ENCODE measurements at regions not wholly inside any gene's neighbourhood (a gene's known extent, or its start where the extent isn't known, plus 50 kb on each side); places are given as distances from the start of the nearest gene placed in this dataset.

DNA sequence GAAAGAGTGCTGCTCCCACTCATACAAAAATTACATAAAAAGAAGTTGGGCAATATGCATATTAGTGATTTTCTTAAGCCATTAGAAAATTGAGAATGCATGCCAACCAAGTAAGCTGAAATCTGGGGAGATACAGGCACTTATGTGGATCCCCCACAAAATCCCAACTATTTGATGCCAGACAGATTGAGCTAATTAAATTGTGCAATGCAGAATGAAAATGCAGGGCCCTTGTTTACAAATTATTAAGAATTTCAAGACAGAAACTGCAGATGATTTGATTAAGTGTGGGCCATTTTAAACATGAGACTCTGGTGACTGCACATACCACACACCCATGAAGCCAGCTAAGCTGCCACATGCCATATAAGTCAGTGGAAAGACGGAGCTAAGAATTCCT is 554.5 kb downstream of the CBLN2 start:
- peak in 1 of 2 donors; percentile 2 for DNase-seq (ENCODE audit: low read depth in 1 of 2, low spot score in 1 of 2)
- Histone ChIP-seq H3K9me3 (ENCODE audit: low read depth) (no peaks in the 10 kb centered on the region), H3K27ac (no peak overlapping the region), H3K4me1 (ENCODE audit: low read depth) (no peaks in the 10 kb centered on the region), H3K27me3 (no peaks in the 10 kb centered on the region), H3K36me3 (no peaks in the 10 kb centered on the region), H3K4me3 (no peak overlapping the region)
- TF ChIP-seq, protein P1, sequence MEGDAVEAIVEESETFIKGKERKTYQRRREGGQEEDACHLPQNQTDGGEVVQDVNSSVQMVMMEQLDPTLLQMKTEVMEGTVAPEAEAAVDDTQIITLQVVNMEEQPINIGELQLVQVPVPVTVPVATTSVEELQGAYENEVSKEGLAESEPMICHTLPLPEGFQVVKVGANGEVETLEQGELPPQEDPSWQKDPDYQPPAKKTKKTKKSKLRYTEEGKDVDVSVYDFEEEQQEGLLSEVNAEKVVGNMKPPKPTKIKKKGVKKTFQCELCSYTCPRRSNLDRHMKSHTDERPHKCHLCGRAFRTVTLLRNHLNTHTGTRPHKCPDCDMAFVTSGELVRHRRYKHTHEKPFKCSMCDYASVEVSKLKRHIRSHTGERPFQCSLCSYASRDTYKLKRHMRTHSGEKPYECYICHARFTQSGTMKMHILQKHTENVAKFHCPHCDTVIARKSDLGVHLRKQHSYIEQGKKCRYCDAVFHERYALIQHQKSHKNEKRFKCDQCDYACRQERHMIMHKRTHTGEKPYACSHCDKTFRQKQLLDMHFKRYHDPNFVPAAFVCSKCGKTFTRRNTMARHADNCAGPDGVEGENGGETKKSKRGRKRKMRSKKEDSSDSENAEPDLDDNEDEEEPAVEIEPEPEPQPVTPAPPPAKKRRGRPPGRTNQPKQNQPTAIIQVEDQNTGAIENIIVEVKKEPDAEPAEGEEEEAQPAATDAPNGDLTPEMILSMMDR (IDR thresholded peaks at IDR 0.05; ENCODE audit: low read depth, low read length) = no peak

DNA sequence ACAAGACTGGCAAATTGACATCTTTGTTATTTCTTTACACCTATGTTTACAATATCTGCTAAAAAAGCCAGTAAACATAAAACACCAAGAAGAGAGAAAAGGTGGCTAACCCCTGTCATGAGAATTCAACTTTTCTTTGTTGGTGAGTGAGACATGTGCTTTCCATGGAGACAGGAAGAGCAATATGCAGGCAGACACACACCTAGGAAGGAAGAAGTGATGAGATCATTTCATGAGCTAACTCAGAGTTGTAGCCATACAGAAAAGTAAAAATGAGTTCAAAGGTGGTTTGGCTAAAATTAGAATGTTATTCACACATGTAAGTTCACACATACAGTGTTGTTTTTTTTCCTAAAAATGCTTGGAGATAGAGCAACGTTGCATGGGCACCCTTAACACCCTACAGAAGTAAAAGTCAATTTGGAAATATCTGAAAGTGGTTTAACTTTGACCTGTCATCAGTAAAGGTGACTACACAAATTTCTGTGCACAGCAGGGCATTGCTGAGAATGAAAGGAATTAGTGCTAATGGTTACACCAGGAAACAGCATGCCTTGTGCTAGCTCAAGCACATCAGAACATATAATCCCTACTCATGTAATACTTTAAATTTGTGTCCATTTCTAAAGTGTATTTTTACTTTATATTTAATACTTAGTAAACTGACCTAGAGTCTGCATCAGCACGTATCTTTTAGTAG is 557.6 kb downstream of the CBLN2 start:
- Histone ChIP-seq H3K4me3 (no peak overlapping the region), H3K27me3 (no peaks in the 10 kb centered on the region), H3K27ac (no peak overlapping the region), H3K9me3 (ENCODE audit: low read depth) (no peaks in the 10 kb centered on the region), H3K36me3 (no peaks in the 10 kb centered on the region), H3K4me1 (ENCODE audit: low read depth) (no peaks in the 10 kb centered on the region)
- DNase-seq (ENCODE audit: low read depth in 1 of 2, low spot score in 1 of 2) = no peak
- TF ChIP-seq, protein P1 (IDR thresholded peaks at IDR 0.05; ENCODE audit: low read depth, low read length) = no peak

DNA sequence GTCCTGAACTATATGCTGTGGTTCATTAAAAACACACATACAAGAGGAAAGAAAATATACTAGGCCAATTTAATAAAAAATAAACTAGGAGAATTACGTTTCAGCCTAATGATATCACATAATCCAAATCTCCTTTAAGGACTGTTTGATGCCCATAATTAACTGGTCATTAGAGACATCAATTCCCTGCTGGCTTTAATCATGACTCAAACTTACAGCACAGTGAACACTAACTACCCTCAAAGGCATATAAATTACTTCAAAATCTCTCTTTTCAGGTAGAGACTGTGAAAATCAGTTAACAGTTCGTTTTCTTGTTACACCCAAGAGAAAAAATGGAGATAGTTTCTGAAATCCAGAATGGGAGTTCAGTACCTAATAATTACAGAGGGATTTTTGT is 567.4 kb downstream of the CBLN2 start:
- H3K27me3 ChIP-seq = no peaks in the 10 kb centered on the region
- no peak overlapping the region for H3K27ac ChIP-seq
- H3K36me3 ChIP-seq = no peaks in the 10 kb centered on the region
- TF ChIP-seq, protein P1 (IDR thresholded peaks at IDR 0.05; ENCODE audit: low read depth, low read length) = no peak
- H3K9me3 ChIP-seq (ENCODE audit: low read depth) = no peaks in the 10 kb centered on the region
- no peak overlapping the region for H3K4me3 ChIP-seq
- no peaks in the 10 kb centered on the region for H3K4me1 ChIP-seq (ENCODE audit: low read depth)
- no peak for DNase-seq (ENCODE audit: low read depth in 1 of 2, low spot score in 1 of 2)

DNA sequence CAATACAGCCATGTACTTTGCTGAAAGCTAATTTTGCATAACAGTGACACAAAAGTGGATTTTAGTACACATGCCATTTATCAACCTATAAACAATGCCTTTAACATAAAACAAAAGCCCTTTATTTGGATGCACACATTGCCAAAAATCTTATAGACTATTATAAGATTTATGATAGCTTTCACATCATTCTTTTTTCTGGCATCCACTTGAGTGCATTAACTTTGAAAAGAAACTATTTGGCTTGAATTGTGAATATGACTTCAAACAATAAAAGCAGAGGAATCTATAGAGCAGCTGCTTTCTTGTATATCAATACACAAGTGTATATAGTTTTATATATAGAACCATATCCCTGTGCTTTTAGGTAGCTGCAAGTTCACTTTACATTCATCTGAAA is 577.4 kb downstream of the CBLN2 start:
- H3K4me3 ChIP-seq = no peak overlapping the region
- H3K36me3 ChIP-seq = no peaks in the 10 kb centered on the region
- H3K27ac ChIP-seq = no peak overlapping the region
- no peaks in the 10 kb centered on the region for H3K9me3 ChIP-seq (ENCODE audit: low read depth)
- TF ChIP-seq, protein P1 (IDR thresholded peaks at IDR 0.05; ENCODE audit: low read depth, low read length) = no peak
- no peaks in the 10 kb centered on the region for H3K4me1 ChIP-seq (ENCODE audit: low read depth)
- no peaks in the 10 kb centered on the region for H3K27me3 ChIP-seq
- no peak for DNase-seq (ENCODE audit: low read depth in 1 of 2, low spot score in 1 of 2)

DNA sequence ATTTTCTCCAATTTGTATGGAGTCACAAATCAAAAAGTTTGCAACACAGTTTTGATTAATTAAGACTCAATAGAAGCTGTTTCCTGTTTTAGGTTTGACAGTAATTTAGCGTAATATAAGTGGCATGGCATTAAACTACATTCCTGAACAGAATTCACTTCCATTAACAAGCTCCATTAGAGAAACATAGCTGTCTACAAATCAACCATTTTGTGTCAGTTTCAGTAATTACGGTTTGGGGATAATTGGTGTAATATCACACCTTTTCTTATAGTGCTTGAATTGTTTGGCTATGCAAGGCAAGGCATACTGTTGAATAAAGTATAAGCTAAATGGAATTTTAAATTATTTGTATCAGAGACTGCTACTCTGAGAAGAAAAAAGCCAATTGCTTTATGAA is 585.5 kb downstream of the CBLN2 start:
- no peak overlapping the region for H3K4me3 ChIP-seq
- no peaks in the 10 kb centered on the region for H3K4me1 ChIP-seq (ENCODE audit: low read depth)
- H3K9me3 ChIP-seq (ENCODE audit: low read depth) = no peaks in the 10 kb centered on the region
- DNase-seq (ENCODE audit: low read depth in 1 of 2, low spot score in 1 of 2) = no peak
- TF ChIP-seq, protein P1 (IDR thresholded peaks at IDR 0.05; ENCODE audit: low read depth, low read length) = no peak
- H3K27ac ChIP-seq = no peak overlapping the region
- H3K36me3 ChIP-seq = no peaks in the 10 kb centered on the region
- H3K27me3 ChIP-seq = no peaks in the 10 kb centered on the region

All from cardiac muscle cell (in vitro differentiated cells and primary cell).